ENCODE measurements at regions not wholly inside any gene's neighbourhood (a gene's known extent, or its start where the extent isn't known, plus 50 kb on each side); places are given as distances from the start of the nearest gene placed in this dataset.

DNA sequence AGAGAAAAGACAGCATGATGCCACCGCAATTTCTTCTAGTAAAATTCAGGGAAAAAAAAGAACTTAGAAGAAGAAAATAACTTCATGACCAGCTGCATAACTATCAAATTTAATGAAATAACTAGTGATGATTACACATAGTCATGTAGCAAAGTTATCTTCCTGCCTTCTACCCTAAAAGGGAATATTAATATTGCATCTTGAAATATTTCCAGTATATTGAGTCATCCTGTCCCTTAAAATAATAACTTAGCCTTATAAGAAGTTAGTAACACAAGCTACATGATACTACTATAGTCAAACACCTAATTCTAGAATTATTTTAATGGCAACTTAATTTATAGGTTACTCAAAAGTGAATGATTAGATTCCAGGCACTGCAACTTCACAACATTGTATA is 289.2 kb downstream of the KLF12 start:
- TF ChIP-seq REST (IDR thresholded peaks at IDR 0.05; ENCODE audit: insufficient read depth in 1 of 2, low read depth in 2 of 2, low read length in 1 of 2) (no peak), POLR2AphosphoS5 (IDR thresholded peaks at IDR 0.05; ENCODE audit: low read depth, low read length) (no peak), SIN3A (IDR thresholded peaks at IDR 0.05; ENCODE audit: borderline replicate concordance, insufficient read depth, low read depth, low read length) (no peak), CTCF (IDR thresholded peaks at IDR 0.05) (no peak), TCF7L2 (IDR thresholded peaks at IDR 0.05; ENCODE audit: low read depth, low read length) (no peak)
- Histone ChIP-seq H3K27ac (ENCODE audit: low read length) (no peak overlapping the region), H3K9me3 (ENCODE audit: control insufficient read depth, insufficient read depth, low read depth, low read length) (no peaks in the 10 kb centered on the region), H3K4me3 (ENCODE audit: low read depth in 2 of 2, low read length in 2 of 2) (no peak overlapping the region), H3K27me3 (ENCODE audit: control insufficient read depth, insufficient read depth, low read length) (no peaks in the 10 kb centered on the region), H3K36me3 (ENCODE audit: control insufficient read depth, insufficient read depth, low read length) (no peaks in the 10 kb centered on the region), H3K4me1 (ENCODE audit: control insufficient read depth, insufficient read depth, low read length) (no peaks in the 10 kb centered on the region)
- DNase-seq (ENCODE audit: low read depth, low spot score) (no peak), ATAC-seq (no peak)
- intact Hi-C loops (cut with micrococcal nuclease; ENCODE audit: unreplicated experiment) (no loop called here), in situ Hi-C loops (cut with HindIII; ENCODE audit: low pct_unique_long_range_greater_than_20kb, low sequenced_read_pairs) (no loop called here)
- POLR2A ChIA-PET, result no interaction called here
- CTCF ChIA-PET, result no interaction called here
- BruUV-seq (replicated peaks), result no TSS peak

- BruUV-seq (replicated peaks), result no TSS peak
- H3K27me3 ChIP-seq (ENCODE audit: control insufficient read depth, insufficient read depth, low read length), result no peaks in the 10 kb centered on the region
- in situ Hi-C loops (cut with HindIII; ENCODE audit: low pct_unique_long_range_greater_than_20kb, low sequenced_read_pairs) (no loop called here), intact Hi-C loops (cut with micrococcal nuclease; ENCODE audit: unreplicated experiment) (no loop called here)
- no peak overlapping the region for H3K27ac ChIP-seq (ENCODE audit: low read length)
- DNase-seq (ENCODE audit: low read depth, low spot score) (no peak), ATAC-seq (no peak)
- H3K4me1 ChIP-seq (ENCODE audit: control insufficient read depth, insufficient read depth, low read length), result no peaks in the 10 kb centered on the region
- ChIA-PET POLR2A (no interaction called here), CTCF (no interaction called here)
- no peak overlapping the region for H3K4me3 ChIP-seq (ENCODE audit: low read depth in 2 of 2, low read length in 2 of 2)
- H3K9me3 ChIP-seq (ENCODE audit: control insufficient read depth, insufficient read depth, low read depth, low read length), result no peaks in the 10 kb centered on the region
- TF ChIP-seq SIN3A (IDR thresholded peaks at IDR 0.05; ENCODE audit: borderline replicate concordance, insufficient read depth, low read depth, low read length), result no peak
- no peaks in the 10 kb centered on the region for H3K36me3 ChIP-seq (ENCODE audit: control insufficient read depth, insufficient read depth, low read length)
These were observed 291.6 kb downstream of the KLF12 start for GRCh38 chr13:73842626-73843025.

DNA sequence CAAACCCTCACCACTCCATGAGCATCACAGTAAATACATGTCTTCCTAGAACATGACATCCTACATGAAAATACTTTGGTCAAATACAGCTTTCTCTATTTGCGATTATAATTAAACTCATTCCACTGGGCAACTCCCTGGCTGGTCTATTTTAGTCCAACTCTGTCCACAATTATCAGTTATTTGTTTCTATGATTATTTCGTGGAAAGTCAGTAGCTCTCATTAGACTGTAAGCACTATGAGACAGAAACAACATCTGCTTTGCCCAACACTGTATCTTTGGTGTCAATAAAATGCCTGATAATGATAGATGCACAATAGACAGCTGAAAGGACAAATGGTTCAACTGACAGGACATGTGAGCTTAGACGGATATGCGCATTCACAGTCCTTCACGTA is 292.0 kb downstream of the KLF12 start:
- Histone ChIP-seq H3K36me3 (ENCODE audit: control insufficient read depth, insufficient read depth, low read length) (no peaks in the 10 kb centered on the region), H3K27ac (ENCODE audit: low read length) (no peak overlapping the region), H3K4me3 (ENCODE audit: low read depth in 2 of 2, low read length in 2 of 2) (no peak overlapping the region), H3K9me3 (ENCODE audit: control insufficient read depth, insufficient read depth, low read depth, low read length) (no peaks in the 10 kb centered on the region), H3K27me3 (ENCODE audit: control insufficient read depth, insufficient read depth, low read length) (no peaks in the 10 kb centered on the region), H3K4me1 (ENCODE audit: control insufficient read depth, insufficient read depth, low read length) (no peaks in the 10 kb centered on the region)
- CTCF ChIA-PET, result no interaction called here
- intact Hi-C loops (cut with micrococcal nuclease; ENCODE audit: unreplicated experiment) (no loop called here), in situ Hi-C loops (cut with HindIII; ENCODE audit: low pct_unique_long_range_greater_than_20kb, low sequenced_read_pairs) (no loop called here)
- TF ChIP-seq CTCF (IDR thresholded peaks at IDR 0.05), result no peak
- TF ChIP-seq SIN3A (IDR thresholded peaks at IDR 0.05; ENCODE audit: borderline replicate concordance, insufficient read depth, low read depth, low read length), result no peak
- no peak for TF ChIP-seq REST (IDR thresholded peaks at IDR 0.05; ENCODE audit: insufficient read depth in 1 of 2, low read depth in 2 of 2, low read length in 1 of 2)
- no peak for TF ChIP-seq POLR2AphosphoS5 (IDR thresholded peaks at IDR 0.05; ENCODE audit: low read depth, low read length)
- TF ChIP-seq TCF7L2 (IDR thresholded peaks at IDR 0.05; ENCODE audit: low read depth, low read length), result no peak
- DNase-seq (ENCODE audit: low read depth, low spot score) (no peak), ATAC-seq (no peak)
- POLR2A ChIA-PET, result no interaction called here
- BruUV-seq (replicated peaks), result no TSS peak
